SK-N-SH treated with all-trans-retinoic acid at 6 μM for 48 hours (cell line): ENCODE measurements at regions not wholly inside any gene's neighbourhood (a gene's known extent, or its start where the extent isn't known, plus 50 kb on each side); places are given as distances from the start of the nearest gene placed in this dataset.

ENCODE experiments used
- ATAC-seq: fragments of 200-7000 bp; cut with Tn5 transposase; 3 replicates; pipeline ENCODE4 v1.9.1; 2020; ENCODE audit warnings: mild to moderate bottlenecking, moderate library complexity
- ARNTL ChIP-seq: fragments of 450-650 bp; formaldehyde crosslinking; IDR thresholded peaks from 2 replicates; pipeline ENCODE4 v1.5.0; 2020; ENCODE audit warnings: low read depth, mild to moderate bottlenecking, moderate library complexity, borderline replicate concordance
- BACH2 ChIP-seq: fragments of 250-450 bp; sonication (Bioruptor Pico); IDR thresholded peaks from 2 replicates; pipeline ENCODE4 v1.9.0; 2021; ENCODE audit warnings: mild to moderate bottlenecking, borderline replicate concordance
- CSDC2 ChIP-seq: fragments of 250-450 bp; sonication (Bioruptor Pico); IDR thresholded peaks from 2 replicates; pipeline ENCODE4 v1.5.0; 2020; ENCODE audit warnings: mild to moderate bottlenecking, moderate library complexity
- ESRRG ChIP-seq: fragments of 250-450 bp; sonication (Bioruptor Pico); IDR thresholded peaks from 2 replicates; pipeline ENCODE4 v1.6.1; 2021; ENCODE audit warnings: mild to moderate bottlenecking
- GLIS3 ChIP-seq: fragments of 250-450 bp; sonication (Bioruptor Pico); IDR thresholded peaks from 2 replicates; pipeline ENCODE4 v1.5.0; 2020; ENCODE audit warnings: mild to moderate bottlenecking, moderate library complexity
- ISL1 ChIP-seq: fragments of 250-450 bp; sonication (Bioruptor Pico); IDR thresholded peaks from 2 replicates; pipeline ENCODE4 v2.1.2; 2022; ENCODE audit warnings: mild to moderate bottlenecking, moderate library complexity
- OSR1 ChIP-seq: fragments of 250-450 bp; sonication (Bioruptor Pico); IDR thresholded peaks from 2 replicates; pipeline ENCODE4 v1.8.0; 2022; ENCODE audit warnings: moderate library complexity, mild to moderate bottlenecking, inconsistent platforms
- PATZ1 ChIP-seq: fragments of 250-450 bp; sonication (Bioruptor Pico); IDR thresholded peaks from 2 replicates; pipeline ENCODE4 v1.8.0; 2020; ENCODE audit warnings: mild to moderate bottlenecking, moderate library complexity, borderline replicate concordance
- PPARA ChIP-seq: fragments of 250-450 bp; sonication (Bioruptor Pico); IDR thresholded peaks from 2 replicates; pipeline ENCODE4 v1.5.0; 2020; ENCODE audit warnings: mild to moderate bottlenecking, borderline replicate concordance
- RARB ChIP-seq: fragments of 250-450 bp; sonication (Bioruptor Pico); IDR thresholded peaks from 2 replicates; pipeline ENCODE4 v1.8.0; 2021; ENCODE audit warnings: mild to moderate bottlenecking, moderate library complexity
- SNAI2 ChIP-seq: fragments of 250-450 bp; sonication (Bioruptor Pico); IDR thresholded peaks from 2 replicates; pipeline ENCODE4 v1.5.0; 2020; ENCODE audit warnings: mild to moderate bottlenecking, moderate library complexity
- TCF4 ChIP-seq: fragments of 250-450 bp; sonication (Bioruptor Pico); IDR thresholded peaks from 2 replicates; pipeline ENCODE4 v1.8.0; 2021; ENCODE audit warnings: mild to moderate bottlenecking, moderate library complexity, borderline replicate concordance
- TOX ChIP-seq: fragments of 250-450 bp; sonication (Bioruptor Pico); IDR thresholded peaks from 2 replicates; pipeline ENCODE4 v1.8.0; 2021; ENCODE audit warnings: mild to moderate bottlenecking, moderate library complexity, borderline replicate concordance
- ZC3H10 ChIP-seq: fragments of 250-450 bp; sonication (Bioruptor Pico); IDR thresholded peaks from 2 replicates; pipeline ENCODE4 v1.5.1; 2021; ENCODE audit warnings: mild to moderate bottlenecking, moderate library complexity
- ZFP3 ChIP-seq: fragments of 250-450 bp; sonication (Bioruptor Pico); IDR thresholded peaks from 2 replicates; pipeline ENCODE4 v1.5.0; 2020; ENCODE audit warnings: mild to moderate bottlenecking, moderate library complexity
- ZFP30 ChIP-seq: fragments of 450-650 bp; formaldehyde crosslinking; IDR thresholded peaks from 2 replicates; pipeline ENCODE4 v1.5.0; 2022; ENCODE audit warnings: mild to moderate bottlenecking, moderate library complexity
- ZNF565 ChIP-seq: fragments of 450-650 bp; formaldehyde crosslinking; conservative IDR thresholded peaks from 2 replicates; pipeline ENCODE4 v1.5.0; 2020; ENCODE audit warnings: low read depth, mild to moderate bottlenecking, moderate library complexity
- ZNF70 ChIP-seq: fragments of 450-650 bp; formaldehyde crosslinking; IDR thresholded peaks from 2 replicates; pipeline ENCODE4 v1.5.0; 2020; ENCODE audit warnings: mild to moderate bottlenecking, moderate library complexity
- TF ChIP-seq, protein P1 (sequence below): fragments of 250-450 bp; sonication (Bioruptor Pico); IDR thresholded peaks from 2 replicates; pipeline ENCODE4 v1.5.1; 2021; ENCODE audit warnings: mild to moderate bottlenecking, moderate library complexity
- TF ChIP-seq, protein P2 (sequence below): fragments of 250-450 bp; sonication (Bioruptor Pico); IDR thresholded peaks from 2 replicates; pipeline ENCODE4 v1.5.1; 2020; ENCODE audit warnings: low read depth, mild to moderate bottlenecking, moderate library complexity
- TF ChIP-seq, protein P3 (sequence below): fragments of 250-450 bp; sonication (Bioruptor Pico); IDR thresholded peaks from 2 replicates; pipeline ENCODE4 v1.8.0; 2021; ENCODE audit warnings: low read depth, mild to moderate bottlenecking, moderate library complexity, borderline replicate concordance
- TF ChIP-seq, protein P4 (sequence below): fragments of 250-450 bp; sonication (Bioruptor Pico); IDR thresholded peaks from 2 replicates; pipeline ENCODE4 v1.5.0; 2020; ENCODE audit warnings: mild to moderate bottlenecking, moderate library complexity

GRCh38 chr3:72372161-72372560, 476.1 kb downstream of the SHQ1 start:
- no peak for ATAC-seq
- TF ChIP-seq ZFP30 (CRISPR knock-in tag) (no peak), ESRRG (no peak), PATZ1 (CRISPR knock-in tag) (no peak), CSDC2 (CRISPR knock-in tag) (no peak), TCF4 (CRISPR knock-in tag) (no peak), PPARA (CRISPR knock-in tag) (no peak), ZNF70 (CRISPR knock-in tag) (no peak), OSR1 (CRISPR knock-in tag) (no peak), RARB (no peak), BACH2 (CRISPR knock-in tag) (no peak)
- TF ChIP-seq, protein P1, sequence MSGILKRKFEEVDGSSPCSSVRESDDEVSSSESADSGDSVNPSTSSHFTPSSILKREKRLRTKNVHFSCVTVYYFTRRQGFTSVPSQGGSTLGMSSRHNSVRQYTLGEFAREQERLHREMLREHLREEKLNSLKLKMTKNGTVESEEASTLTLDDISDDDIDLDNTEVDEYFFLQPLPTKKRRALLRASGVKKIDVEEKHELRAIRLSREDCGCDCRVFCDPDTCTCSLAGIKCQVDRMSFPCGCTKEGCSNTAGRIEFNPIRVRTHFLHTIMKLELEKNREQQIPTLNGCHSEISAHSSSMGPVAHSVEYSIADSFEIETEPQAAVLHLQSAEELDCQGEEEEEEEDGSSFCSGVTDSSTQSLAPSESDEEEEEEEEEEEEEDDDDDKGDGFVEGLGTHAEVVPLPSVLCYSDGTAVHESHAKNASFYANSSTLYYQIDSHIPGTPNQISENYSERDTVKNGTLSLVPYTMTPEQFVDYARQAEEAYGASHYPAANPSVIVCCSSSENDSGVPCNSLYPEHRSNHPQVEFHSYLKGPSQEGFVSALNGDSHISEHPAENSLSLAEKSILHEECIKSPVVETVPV (CRISPR knock-in tag) = no peak
- TF ChIP-seq, protein P2, sequence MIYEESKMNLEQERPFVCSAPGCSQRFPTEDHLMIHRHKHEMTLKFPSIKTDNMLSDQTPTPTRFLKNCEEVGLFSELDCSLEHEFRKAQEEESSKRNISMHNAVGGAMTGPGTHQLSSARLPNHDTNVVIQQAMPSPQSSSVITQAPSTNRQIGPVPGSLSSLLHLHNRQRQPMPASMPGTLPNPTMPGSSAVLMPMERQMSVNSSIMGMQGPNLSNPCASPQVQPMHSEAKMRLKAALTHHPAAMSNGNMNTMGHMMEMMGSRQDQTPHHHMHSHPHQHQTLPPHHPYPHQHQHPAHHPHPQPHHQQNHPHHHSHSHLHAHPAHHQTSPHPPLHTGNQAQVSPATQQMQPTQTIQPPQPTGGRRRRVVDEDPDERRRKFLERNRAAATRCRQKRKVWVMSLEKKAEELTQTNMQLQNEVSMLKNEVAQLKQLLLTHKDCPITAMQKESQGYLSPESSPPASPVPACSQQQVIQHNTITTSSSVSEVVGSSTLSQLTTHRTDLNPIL (CRISPR knock-in tag) = no peak
- TF ChIP-seq, all 23 proteins: peak for 0

- ATAC-seq = no peak
- TF ChIP-seq TOX (CRISPR knock-in tag) = no peak
- TF ChIP-seq PPARA (CRISPR knock-in tag) = no peak
- TF ChIP-seq CSDC2 (CRISPR knock-in tag) = no peak
- TF ChIP-seq, protein P2 (CRISPR knock-in tag) = no peak
- TF ChIP-seq ISL1 (CRISPR knock-in tag) = no peak
- TF ChIP-seq, protein P3, sequence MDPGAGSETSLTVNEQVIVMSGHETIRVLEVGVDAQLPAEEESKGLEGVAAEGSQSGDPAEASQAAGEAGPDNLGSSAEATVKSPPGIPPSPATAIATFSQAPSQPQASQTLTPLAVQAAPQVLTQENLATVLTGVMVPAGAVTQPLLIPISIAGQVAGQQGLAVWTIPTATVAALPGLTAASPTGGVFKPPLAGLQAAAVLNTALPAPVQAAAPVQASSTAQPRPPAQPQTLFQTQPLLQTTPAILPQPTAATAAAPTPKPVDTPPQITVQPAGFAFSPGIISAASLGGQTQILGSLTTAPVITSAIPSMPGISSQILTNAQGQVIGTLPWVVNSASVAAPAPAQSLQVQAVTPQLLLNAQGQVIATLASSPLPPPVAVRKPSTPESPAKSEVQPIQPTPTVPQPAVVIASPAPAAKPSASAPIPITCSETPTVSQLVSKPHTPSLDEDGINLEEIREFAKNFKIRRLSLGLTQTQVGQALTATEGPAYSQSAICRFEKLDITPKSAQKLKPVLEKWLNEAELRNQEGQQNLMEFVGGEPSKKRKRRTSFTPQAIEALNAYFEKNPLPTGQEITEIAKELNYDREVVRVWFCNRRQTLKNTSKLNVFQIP (CRISPR knock-in tag) = no peak
- no peak for TF ChIP-seq RARB
- TF ChIP-seq TCF4 (CRISPR knock-in tag) = no peak
- no peak for TF ChIP-seq ZFP3 (CRISPR knock-in tag)
- no peak for TF ChIP-seq GLIS3
- no peak for TF ChIP-seq OSR1 (CRISPR knock-in tag)
- TF ChIP-seq, protein P1 (CRISPR knock-in tag) = no peak
- no peak for TF ChIP-seq BACH2 (CRISPR knock-in tag)
- TF ChIP-seq ZNF565 (CRISPR knock-in tag) = no peak
- no peak for TF ChIP-seq ARNTL (CRISPR knock-in tag)
- TF ChIP-seq ZFP30 (CRISPR knock-in tag) = no peak
- TF ChIP-seq ZNF70 (CRISPR knock-in tag) = no peak
- no peak for TF ChIP-seq SNAI2
Observed at GRCh38 chr3:72371431-72371830, 476.8 kb downstream of the SHQ1 start.

- TF ChIP-seq SNAI2 (no peak), ZC3H10 (CRISPR knock-in tag) (no peak)
- TF ChIP-seq, protein P4, sequence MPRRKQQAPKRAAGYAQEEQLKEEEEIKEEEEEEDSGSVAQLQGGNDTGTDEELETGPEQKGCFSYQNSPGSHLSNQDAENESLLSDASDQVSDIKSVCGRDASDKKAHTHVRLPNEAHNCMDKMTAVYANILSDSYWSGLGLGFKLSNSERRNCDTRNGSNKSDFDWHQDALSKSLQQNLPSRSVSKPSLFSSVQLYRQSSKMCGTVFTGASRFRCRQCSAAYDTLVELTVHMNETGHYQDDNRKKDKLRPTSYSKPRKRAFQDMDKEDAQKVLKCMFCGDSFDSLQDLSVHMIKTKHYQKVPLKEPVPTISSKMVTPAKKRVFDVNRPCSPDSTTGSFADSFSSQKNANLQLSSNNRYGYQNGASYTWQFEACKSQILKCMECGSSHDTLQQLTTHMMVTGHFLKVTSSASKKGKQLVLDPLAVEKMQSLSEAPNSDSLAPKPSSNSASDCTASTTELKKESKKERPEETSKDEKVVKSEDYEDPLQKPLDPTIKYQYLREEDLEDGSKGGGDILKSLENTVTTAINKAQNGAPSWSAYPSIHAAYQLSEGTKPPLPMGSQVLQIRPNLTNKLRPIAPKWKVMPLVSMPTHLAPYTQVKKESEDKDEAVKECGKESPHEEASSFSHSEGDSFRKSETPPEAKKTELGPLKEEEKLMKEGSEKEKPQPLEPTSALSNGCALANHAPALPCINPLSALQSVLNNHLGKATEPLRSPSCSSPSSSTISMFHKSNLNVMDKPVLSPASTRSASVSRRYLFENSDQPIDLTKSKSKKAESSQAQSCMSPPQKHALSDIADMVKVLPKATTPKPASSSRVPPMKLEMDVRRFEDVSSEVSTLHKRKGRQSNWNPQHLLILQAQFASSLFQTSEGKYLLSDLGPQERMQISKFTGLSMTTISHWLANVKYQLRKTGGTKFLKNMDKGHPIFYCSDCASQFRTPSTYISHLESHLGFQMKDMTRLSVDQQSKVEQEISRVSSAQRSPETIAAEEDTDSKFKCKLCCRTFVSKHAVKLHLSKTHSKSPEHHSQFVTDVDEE (CRISPR knock-in tag) = no peak
- TF ChIP-seq, protein P1 (CRISPR knock-in tag) = no peak
- TF ChIP-seq, all 23 proteins: peak for 0
- no peak for ATAC-seq
Observed at GRCh38 chr3:72370947-72371346, 477.3 kb downstream of the SHQ1 start.
